ENCODE measurements at regions not wholly inside any gene's neighbourhood (a gene's known extent, or its start where the extent isn't known, plus 50 kb on each side); places are given as distances from the start of the nearest gene placed in this dataset.

GRCh38 chr11:128195057-128195751, 392.2 kb downstream of the ETS1 start:
- DNase-seq (ENCODE audit: low read depth in 2 of 2), result no peak

GRCh38 chr11:128194216-128194615, 393.1 kb downstream of the ETS1 start:
- DNase-seq (ENCODE audit: low read depth in 2 of 2), result no peak

DNA sequence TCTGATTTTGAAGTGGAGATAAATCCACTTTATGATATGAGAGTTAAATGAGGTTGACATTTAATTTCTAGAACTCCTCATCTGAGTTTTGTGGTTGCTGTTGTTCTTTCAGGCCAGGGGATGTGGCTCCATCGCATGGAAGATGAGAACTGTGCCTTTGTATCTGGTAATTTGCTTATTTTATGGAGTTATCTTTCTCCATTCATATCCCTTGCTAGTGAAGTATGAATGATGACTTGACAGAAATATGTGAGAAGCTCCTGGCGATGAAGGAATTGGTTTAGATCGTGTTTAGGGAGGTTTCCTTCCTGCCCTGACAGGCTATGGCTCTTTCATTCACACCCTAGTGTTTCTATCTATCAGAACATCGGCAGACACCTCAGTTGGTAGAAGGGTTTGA, 393.7 kb downstream of the ETS1 start:
- DNase-seq (ENCODE audit: low read depth in 2 of 2), result no peak

DNA sequence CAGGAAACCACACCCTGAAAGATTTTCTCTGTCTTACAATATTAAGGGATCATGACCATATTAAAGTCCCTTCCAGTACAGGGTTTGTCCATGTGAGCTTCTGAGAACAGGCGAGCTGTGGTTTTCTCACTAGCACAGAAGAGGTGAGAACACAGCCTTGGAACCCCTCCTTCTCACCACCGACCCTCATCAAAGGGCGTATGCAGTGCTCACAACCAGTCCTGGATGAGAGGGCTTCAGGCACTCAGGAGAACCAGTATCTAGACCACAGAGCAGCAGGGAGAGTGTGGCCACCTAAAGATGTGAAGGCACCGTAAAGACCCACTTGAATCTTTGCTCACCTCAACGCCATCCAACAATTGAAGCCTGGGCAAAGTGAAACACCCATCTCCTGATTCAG, 397.0 kb downstream of the ETS1 start:
- DNase-seq (ENCODE audit: low read depth in 2 of 2), result peak in 1 of 2 donors; percentile 6

- no peak for DNase-seq (ENCODE audit: low read depth in 2 of 2)
Measured at GRCh38 chr11:128189823-128190222, 397.5 kb downstream of the ETS1 start.

DNA sequence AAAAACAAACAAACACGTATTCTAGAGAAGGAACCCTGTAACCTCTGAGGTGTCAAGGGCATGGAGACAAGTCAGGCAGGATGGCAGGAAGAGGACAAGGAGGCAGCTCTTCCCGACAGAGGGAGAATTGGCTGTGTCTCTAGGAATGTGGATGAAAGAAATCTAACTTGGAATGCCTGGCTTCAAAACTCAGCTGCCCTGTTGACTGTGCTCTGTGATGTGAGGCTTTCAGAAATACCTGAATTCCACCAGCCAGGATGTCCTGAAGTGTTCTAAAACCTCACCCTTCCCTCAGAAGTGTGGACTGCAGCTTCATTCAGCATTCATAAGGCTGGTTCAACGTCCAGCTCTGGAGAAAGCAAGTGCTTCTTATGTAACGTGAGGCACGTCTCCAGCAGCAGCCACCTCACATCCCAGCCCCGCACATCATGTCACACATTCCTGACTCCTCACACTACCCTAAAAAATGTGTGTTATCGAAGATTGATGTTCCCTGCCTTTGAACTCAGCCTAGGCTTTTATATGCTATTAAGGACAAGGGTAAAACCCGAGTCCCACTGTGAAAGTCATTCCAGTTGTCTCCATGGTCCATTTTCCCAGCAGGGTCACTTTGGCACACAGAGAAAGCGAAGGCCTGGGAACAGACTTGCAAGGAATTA, 398.9 kb downstream of the ETS1 start:
- DNase-seq (ENCODE audit: low read depth in 2 of 2), result no peak

- no peak for DNase-seq (ENCODE audit: low read depth in 2 of 2)
Measured at GRCh38 chr11:128187835-128188234, 399.5 kb downstream of the ETS1 start.

GRCh38 chr11:128187377-128187776, 400.0 kb downstream of the ETS1 start:
- no peak for DNase-seq (ENCODE audit: low read depth in 2 of 2)

- no peak for DNase-seq (ENCODE audit: low read depth in 2 of 2)
Measured at GRCh38 chr11:128184981-128185380, 402.4 kb downstream of the ETS1 start.

DNA sequence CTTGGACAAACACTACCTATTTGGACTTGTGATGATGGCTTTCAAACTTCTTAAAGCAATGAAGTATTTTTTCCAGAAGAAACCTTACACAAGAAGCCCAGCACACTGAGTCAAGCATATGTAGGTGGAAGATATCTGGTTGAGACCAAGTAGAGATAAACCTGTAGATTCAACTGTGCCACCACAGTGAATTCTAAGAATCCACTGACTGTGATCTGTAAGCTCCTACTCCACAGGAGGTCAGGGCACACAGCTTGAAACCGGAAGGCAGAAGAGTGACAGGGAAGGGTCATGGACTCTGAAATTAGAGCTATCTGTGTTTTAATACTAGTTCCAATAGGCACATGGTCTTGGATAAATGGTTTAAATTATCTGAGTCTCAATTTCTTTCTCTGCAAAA, 404.5 kb downstream of the ETS1 start:
- DNase-seq (ENCODE audit: low read depth in 2 of 2), result no peak

DNA sequence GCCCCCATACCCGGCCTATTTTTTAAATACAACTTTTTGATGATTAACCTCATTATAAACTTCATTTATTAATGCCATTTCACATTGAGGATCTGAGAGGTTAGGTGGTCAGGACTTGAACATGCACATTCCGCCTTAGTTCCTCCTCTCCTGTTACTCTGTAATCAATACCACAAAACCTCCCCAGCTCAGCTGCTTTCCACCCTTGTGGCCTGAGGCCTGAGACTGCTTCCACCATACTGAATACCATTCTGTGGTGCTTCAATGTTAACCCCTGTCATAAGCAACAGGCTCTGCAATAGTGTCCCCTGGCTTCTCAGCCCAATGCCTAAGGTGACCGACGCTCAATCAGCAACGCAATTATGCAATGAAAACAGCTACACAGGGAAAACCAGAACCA, 405.4 kb downstream of the ETS1 start:
- no peak for DNase-seq (ENCODE audit: low read depth in 2 of 2)

DNA sequence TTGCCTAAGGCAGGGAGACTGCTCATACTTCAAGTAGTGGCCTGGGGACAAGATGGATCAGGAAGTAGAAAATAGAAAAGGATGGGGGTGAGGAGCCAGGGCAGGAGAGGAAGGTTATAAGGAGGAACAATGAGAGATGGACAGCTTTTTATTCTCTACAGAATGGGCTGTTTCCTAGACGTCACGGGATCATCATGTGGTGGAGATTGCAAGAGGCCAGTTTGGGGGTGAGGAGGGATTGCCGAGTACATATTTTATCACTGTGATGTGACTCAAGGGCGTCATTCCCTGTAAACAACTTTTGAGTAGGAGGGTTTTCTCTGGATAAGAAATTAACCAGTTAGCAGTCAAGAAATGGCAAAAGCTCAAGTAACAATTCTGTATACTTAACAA, 406.3 kb downstream of the ETS1 start:
- no peak for DNase-seq (ENCODE audit: low read depth in 2 of 2)

DNA sequence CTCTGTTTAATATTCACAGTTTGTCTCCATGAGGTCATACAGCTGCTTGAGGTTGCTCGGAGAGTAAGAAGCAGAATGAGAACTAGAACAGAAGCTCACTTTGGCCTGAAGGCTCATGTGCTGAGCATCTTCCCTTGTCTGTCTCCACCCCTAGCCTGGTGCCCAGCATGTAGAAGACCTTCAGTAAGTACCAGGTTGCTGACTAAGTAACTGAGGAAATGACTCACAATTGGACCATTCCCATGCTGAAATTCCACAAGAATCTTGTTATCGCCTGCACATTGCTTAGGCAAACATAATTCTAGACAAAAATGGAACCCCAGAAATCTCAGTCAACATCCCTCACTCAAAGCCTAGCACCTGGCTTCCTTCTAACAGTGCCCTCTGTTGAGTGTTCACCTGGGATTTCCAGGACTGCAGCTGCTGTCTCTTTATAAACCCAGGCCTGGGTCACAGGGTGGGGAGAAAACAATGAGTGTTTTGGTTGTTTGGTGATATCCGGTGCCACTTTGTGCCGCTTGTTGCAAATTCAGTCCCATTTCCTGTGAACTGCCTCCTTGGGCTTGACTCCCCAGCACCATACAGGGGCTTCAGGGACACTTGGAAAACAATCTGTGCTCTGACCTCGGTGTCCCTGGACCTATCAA, 406.8 kb downstream of the ETS1 start:
- DNase-seq (ENCODE audit: low read depth in 2 of 2), result no peak

- no peak for DNase-seq (ENCODE audit: low read depth in 2 of 2)
Measured at GRCh38 chr11:128179512-128179911, 407.8 kb downstream of the ETS1 start.

DNA sequence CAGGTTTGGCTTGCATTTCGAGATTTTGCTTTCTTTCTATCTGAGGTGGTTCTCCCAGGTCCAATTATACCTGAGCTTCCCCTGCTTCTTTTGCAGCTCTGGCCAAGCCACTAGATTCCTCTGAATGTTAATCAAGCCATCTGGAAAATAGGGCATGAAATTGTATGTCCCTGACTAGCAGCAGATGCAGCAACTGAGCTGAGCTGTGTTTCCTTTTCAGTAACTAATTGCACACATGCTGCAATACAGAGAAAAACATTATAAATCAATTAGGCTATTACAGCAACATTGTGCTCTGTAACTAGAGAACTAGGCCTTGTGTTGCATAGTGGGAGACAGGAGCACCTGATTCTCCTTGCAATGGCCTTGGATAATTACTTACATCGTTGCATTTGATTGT, 408.3 kb downstream of the ETS1 start:
- no peak for DNase-seq (ENCODE audit: low read depth in 2 of 2)

DNA sequence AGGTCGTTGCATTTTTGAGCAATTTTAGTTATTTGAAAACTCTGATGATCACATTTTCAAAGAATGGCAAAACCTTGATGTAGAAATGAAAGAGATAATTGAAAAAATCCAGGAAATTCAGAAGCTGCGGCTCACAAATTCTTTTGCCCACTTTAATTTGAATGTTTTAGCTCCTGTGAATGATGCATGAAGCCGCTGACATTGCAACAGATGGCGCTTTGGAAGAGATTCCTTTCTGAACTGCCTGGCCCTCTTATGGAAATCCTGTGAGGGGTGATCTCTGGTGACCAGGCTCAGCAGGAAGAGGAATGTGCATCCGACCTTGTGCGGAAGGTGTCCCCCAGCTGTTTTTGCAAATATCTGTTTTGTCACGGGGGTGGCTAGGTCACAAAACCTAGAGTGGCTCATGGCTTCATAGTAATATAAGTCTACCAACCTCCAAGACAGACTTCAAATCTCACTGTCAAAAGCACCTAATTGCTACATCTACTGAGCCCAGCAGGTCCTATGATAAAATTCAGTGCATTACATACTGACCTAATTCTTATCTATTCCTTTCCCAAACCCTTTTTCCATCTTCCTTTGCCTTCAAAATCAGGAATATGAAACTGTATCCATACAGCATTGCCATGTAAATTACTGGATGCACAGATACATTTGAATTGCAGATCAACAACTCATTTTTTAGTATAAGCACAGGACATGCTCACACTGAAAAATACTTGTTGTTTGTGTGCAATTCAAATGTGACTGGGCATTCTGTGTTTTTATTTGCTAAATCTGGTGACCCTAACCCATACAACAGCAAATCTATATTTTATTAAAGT, 412.7 kb downstream of the ETS1 start:
- DNase-seq (ENCODE audit: low read depth in 2 of 2), result no peak

- peak; percentile 68 to 72 for DNase-seq (ENCODE audit: low read depth in 2 of 2)
Measured at GRCh38 chr11:128172046-128172878, 415.1 kb downstream of the ETS1 start.

- DNase-seq (ENCODE audit: low read depth in 2 of 2), result no peak
Measured at GRCh38 chr11:128171506-128171905, 415.9 kb downstream of the ETS1 start.

GRCh38 chr11:128165572-128165971, 421.8 kb downstream of the ETS1 start:
- DNase-seq (ENCODE audit: low read depth in 2 of 2), result no peak

GRCh38 chr11:128164080-128164741, 423.1 kb downstream of the ETS1 start:
- DNase-seq (ENCODE audit: low read depth in 2 of 2), result no peak

DNA sequence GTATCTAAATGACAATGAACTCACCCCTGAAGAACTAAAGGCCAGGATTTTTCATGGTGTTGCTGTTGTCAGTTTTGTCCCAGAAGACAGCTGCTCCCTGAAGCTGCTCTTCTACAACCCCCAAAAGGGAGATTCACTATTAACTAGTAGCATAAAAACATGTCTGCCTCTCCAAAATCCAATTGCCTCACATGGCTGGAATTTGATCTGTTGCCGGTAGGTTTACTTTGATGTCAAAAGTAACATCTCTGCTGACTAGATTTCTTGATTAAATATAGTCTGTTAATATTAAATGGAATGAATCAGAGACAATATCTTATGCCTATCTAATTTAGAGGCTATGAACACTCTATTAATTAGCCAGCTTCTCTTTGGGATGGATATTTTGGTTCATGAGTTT, 425.4 kb downstream of the ETS1 start:
- DNase-seq (ENCODE audit: low read depth in 2 of 2), result no peak
